ENCODE measurements at regions not wholly inside any gene's neighbourhood (a gene's known extent, or its start where the extent isn't known, plus 50 kb on each side); places are given as distances from the start of the nearest gene placed in this dataset.

GRCh38 chr16:72576189-72576588, 404.2 kb upstream of the PMFBP1 start:
- no peak for TF ChIP-seq POLR2A (IDR thresholded peaks at IDR 0.05)
- TF ChIP-seq CTCF (IDR thresholded peaks at IDR 0.05): no peak

Data from upper lobe of left lung (tissue), 4 donors.